ENCODE measurements at regions not wholly inside any gene's neighbourhood (a gene's known extent, or its start where the extent isn't known, plus 50 kb on each side); places are given as distances from the start of the nearest gene placed in this dataset.

GRCh38 chr2:176813156-176813555 is 399.4 kb upstream of the HNRNPA3 start (continued):
- TF ChIP-seq ATF3 (IDR thresholded peaks at IDR 0.05) (no peak), EGR1 (IDR thresholded peaks at IDR 0.05; ENCODE audit: low read depth in 2 of 2) (no peak)

- Histone ChIP-seq H3K9me3 (ENCODE audit: control insufficient read depth in 4 of 4, low read length in 3 of 4) (no peaks in the 10 kb centered on the region), H3K4me1 (ENCODE audit: control insufficient read depth in 4 of 4, insufficient read depth in 4 of 4, low read length in 3 of 4) (peaks cover 0 to 7% (median 3%) of the 10 kb centered on the region in 4 donors), H3K4me3 (ENCODE audit: low read depth in 1 of 3, low read length in 3 of 3) (no peak overlapping the region), H3K9ac (ENCODE audit: low read depth in 1 of 2, low read length in 2 of 2) (no peak overlapping the region), H3K27ac (ENCODE audit: low read depth in 1 of 2, low read length in 2 of 2) (no peak overlapping the region), H3K36me3 (ENCODE audit: control insufficient read depth in 4 of 4, insufficient read depth in 3 of 4, low read depth in 1 of 4, low read length in 3 of 4) (no peaks in the 10 kb centered on the region), H3K27me3 (ENCODE audit: control insufficient read depth in 4 of 4, insufficient read depth in 4 of 4, low read length in 3 of 4) (peaks cover 0 to 3% (median 0%) of the 10 kb centered on the region in 4 donors)
- 71% methylated on average over 2 of the region's 2 CpGs for WGBS
- TF ChIP-seq MAX (IDR thresholded peaks at IDR 0.05) (no peak), YY1 (IDR thresholded peaks at IDR 0.05) (no peak)
- no peak for DNase-seq (ENCODE audit: low spot score)
These were observed 399.0 kb upstream of the HNRNPA3 start for GRCh38 chr2:176813621-176814049.

- WGBS, result 9% methylated on average over 1 of the region's 1 CpG
- H3K27me3 ChIP-seq (ENCODE audit: control insufficient read depth in 4 of 4, insufficient read depth in 4 of 4, low read length in 3 of 4), result peaks cover 0 to 3% (median 1%) of the 10 kb centered on the region in 4 donors
- no peak overlapping the region for H3K9ac ChIP-seq (ENCODE audit: low read depth in 1 of 2, low read length in 2 of 2)
- no peak overlapping the region for H3K4me3 ChIP-seq (ENCODE audit: low read depth in 1 of 3, low read length in 3 of 3)
- no peaks in the 10 kb centered on the region for H3K36me3 ChIP-seq (ENCODE audit: control insufficient read depth in 4 of 4, insufficient read depth in 3 of 4, low read depth in 1 of 4, low read length in 3 of 4)
- H3K9me3 ChIP-seq (ENCODE audit: control insufficient read depth in 4 of 4, low read length in 3 of 4), result no peaks in the 10 kb centered on the region
- H3K27ac ChIP-seq (ENCODE audit: low read depth in 1 of 2, low read length in 2 of 2), result no peak overlapping the region
- peaks cover 0 to 7% (median 3%) of the 10 kb centered on the region in 4 donors for H3K4me1 ChIP-seq (ENCODE audit: control insufficient read depth in 4 of 4, insufficient read depth in 4 of 4, low read length in 3 of 4)
- no peak for DNase-seq (ENCODE audit: low spot score)
- TF ChIP-seq EGR1 (IDR thresholded peaks at IDR 0.05; ENCODE audit: low read depth in 2 of 2) (no peak), NR2F2 (IDR thresholded peaks at IDR 0.05) (no peak), FOXA1 (IDR thresholded peaks at IDR 0.05) (no peak), YY1 (IDR thresholded peaks at IDR 0.05) (no peak), CTCF (IDR thresholded peaks at IDR 0.05; ENCODE audit: low read depth, low read length, missing input control) (no peak), GABPA (IDR thresholded peaks at IDR 0.05 in 1 of 2, conservative IDR thresholded peaks at IDR 0.05 in 1 of 2) (no peak), ATF3 (IDR thresholded peaks at IDR 0.05) (no peak), SP1 (IDR thresholded peaks at IDR 0.05) (no peak), RAD21 (IDR thresholded peaks at IDR 0.05) (no peak), MAX (IDR thresholded peaks at IDR 0.05) (no peak), HNF4A (conservative IDR thresholded peaks at IDR 0.05) (no peak), RXRA (IDR thresholded peaks at IDR 0.05) (no peak), FOXA2 (IDR thresholded peaks at IDR 0.05) (no peak), JUND (IDR thresholded peaks at IDR 0.05) (no peak), HNF4G (IDR thresholded peaks at IDR 0.05) (no peak), REST (IDR thresholded peaks at IDR 0.05) (no peak)
These were observed 398.3 kb upstream of the HNRNPA3 start for GRCh38 chr2:176814274-176814673.
